HK-2 (cell line): ENCODE measurements at regions not wholly inside any gene's neighbourhood (a gene's known extent, or its start where the extent isn't known, plus 50 kb on each side); places are given as distances from the start of the nearest gene placed in this dataset.
"Not testable (repeated sequence)": the region's sequence is repeated elsewhere in the genome, so short reads cannot be mapped to it uniquely, and the experiment has no call there.

Source experiments
- DNase-seq: peaks from one replicate; pipeline ENCODE4 v3.0.0-alpha.2; 2018; ENCODE audit not compliant: unreplicated experiment

DNA sequence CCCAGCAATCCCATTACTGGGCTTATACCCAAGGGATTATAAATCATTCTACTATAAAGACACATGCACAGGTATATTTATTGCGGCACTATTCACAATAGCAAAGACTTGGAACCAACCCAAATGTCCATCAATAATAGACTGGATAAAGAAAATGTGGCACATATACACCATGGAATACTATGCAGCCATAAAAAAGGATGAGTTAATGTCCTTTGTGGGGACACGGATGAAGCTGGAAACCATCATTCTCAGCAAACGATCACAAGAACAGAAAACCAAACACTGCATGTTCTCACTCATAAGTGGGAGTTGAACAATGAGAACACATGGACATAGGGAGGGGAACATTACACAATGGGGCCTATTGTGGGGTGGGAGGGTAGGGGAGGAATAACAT is 224.4 kb upstream of the SERP2 start:
- DNase-seq: not testable (repeated sequence)

DNA sequence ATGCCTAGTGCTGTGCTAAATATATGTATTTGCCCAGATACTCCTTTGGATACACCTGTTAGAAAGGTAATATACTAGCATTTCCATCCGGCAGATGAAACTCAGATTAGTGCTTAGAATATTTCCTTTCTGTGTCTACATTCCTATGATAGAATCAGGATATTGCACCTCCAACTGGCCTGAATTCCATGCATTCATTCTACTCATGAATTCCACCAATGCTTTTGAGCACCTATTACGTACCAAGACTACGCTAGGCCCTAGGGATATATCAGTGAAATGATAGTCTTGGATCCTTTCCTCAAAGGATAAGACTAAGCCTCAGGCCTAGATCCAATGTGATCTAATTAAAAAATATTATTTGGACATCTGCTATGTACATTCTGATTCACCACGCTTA is 223.8 kb upstream of the SERP2 start:
- DNase-seq: no peak

DNA sequence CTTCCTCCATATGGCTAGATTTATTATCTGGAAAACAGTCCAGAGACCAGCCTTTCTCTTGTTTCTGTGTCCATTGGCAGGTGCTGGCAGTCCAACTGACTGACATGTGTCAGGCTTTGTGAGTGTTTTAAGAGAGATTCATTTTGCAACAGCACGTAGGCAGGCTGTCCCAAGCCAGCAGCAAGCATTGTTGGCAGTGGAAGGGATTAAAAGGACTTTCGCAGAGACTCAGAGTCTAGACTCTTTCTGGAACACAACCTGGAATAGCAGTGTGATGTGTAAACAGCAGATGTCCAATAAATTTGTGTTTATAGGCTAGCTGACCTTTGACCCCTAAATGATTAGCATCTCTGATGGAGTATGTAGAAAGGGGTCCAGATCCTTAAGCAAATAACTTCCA is 222.2 kb upstream of the SERP2 start:
- no peak for DNase-seq

DNA sequence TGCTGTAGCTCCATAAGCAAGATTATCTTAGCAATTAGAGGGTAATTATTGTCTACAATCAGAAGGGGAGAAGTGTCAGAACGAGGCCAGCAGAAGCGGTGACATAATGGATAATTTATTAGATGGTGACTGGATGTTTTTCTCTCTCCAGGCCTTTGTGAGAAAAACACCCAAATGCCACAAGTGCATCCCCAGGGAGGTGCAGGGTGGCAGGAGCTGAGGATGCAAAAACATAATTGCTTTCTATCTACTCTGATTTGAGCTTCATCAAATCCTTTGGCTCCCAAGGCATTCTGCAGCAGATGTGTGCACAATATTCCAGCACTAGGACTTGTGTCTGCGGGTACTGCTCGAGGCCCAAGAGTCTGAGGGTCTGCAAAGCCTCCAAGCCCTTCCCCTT is 220.1 kb upstream of the SERP2 start:
- no peak for DNase-seq

DNA sequence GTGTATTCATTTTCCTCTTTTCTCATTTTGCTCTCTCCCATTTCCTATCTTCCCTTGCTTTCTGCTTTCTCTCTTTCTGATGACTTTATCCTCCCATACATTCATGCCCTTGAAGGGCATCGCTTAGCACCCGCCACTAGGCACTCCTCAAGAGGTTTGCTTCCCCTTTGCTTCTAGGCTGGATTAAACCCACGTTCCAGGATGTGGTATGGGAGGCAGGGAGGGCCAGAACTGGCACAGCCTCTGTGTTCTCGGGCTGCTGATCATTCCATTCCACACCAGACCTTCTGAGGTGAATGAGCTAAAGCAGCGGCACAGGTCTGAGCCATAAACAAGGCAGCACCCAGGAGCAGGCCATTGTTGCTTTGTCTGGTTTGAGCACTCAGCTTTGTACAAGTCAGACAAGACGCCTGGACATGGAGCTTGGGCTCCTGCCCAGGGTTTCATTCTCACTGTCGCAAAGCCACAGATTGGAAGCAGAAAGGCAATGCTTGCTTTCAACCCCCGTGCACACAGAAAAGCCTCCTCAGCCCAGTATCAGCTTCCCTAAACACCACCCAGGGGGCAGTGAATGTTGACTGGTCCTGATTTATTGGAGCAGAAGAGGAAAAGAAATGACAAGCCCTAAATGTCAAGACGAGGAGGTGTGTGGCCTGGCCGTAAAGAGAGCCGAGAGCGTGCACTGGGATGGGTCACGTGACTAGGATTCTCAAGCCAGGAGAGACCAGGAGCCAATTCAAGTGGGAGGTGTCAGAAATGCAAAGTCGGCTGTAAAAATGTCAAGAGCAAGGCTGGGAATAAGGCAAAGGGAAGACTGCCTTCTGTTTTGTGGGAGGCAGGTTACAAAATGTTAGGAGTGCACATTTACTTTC is 218.0 kb upstream of the SERP2 start:
- no peak for DNase-seq

DNA sequence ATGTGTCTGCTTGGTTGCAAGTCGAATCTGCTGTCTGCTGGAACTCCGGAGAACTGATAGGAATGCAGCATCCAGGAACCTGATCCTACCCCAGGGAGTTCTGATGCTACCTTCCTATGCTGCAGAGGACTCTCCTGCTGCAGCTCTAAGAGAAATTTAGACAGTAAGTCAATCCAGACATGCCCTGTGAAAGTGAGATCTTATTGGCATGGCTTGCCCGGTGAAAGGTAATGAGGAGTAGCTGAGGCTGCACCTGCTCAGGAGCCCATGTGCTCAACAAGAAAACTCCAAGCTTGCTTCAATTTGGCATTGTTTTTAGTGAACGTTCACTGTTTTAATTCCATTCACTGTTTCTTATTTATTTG is 217.3 kb upstream of the SERP2 start:
- no peak for DNase-seq

DNA sequence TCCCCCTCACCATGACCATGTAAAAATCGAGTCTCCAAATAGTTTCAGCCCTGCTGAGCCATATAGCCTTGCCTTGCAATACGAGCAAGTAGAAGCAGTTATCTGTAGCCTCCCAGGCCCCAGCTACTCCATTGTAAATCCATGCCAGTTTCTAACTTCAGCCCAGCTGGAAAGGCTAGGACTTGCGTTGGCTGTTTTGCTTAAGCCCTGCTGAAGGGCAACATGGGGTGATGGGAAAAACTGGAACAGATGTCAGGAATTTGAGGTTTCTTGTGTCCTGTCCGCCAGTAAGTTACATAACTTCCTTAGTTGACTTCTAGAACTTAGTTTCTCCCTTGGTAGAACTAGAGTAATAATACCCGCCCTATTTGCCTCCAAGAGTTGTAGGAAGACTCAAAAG is 216.0 kb upstream of the SERP2 start:
- no peak for DNase-seq

DNA sequence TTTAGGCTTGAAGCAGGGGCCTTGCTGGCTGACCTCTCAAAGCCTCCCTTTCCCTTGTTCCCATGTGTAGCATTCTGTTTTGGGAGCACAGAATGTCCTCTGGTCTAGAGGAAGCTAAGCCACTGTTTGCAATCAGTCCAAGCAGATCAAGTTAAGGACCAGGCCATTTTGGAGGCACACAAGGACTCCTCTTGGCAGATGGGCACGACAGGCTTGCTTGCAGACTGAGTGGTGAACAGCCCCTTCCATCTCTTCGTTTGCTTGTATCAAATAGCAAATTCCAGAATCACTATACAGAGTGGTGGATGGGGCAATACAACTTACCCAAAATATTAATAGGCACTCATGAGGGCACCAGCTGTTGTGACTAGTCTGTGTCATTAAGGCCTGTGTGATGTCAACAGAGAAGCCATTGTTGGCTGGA is 215.5 kb upstream of the SERP2 start:
- DNase-seq: no peak

DNA sequence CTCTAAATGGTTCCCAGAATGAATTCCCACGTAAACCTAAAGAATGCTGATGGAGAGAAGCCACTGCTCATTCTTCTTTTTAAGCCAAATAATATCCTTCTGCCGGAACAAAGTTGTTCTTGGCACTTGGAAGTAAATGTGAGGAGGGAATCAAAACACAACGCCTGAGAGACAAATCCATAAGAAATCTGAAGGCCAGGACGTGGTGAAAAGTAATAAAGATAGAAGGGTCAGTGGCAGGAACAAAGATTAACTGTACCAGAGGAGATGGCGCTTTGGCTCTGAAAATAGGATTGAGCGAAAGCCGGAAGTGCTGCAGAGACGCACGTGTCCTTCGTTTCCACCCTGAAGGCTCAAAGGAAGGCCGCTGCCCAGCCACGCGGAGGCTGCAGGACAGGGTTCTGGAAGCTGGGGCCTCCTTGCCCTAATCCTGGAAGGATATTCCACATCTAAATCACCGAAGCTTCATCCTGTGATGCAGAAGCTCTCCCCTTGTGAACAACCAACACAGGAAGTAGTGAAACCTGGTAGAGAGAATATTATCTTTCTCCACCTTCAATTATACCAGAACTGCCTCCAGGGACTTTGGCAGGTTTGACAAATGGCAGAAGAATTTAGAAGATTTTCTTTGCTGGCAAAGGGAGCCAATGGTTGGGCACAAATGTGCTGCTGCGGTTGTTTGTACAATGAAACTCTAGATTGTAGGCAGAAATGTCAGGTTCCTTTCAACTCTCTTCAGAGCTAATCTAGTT is 214.6 kb upstream of the SERP2 start:
- no peak for DNase-seq

DNA sequence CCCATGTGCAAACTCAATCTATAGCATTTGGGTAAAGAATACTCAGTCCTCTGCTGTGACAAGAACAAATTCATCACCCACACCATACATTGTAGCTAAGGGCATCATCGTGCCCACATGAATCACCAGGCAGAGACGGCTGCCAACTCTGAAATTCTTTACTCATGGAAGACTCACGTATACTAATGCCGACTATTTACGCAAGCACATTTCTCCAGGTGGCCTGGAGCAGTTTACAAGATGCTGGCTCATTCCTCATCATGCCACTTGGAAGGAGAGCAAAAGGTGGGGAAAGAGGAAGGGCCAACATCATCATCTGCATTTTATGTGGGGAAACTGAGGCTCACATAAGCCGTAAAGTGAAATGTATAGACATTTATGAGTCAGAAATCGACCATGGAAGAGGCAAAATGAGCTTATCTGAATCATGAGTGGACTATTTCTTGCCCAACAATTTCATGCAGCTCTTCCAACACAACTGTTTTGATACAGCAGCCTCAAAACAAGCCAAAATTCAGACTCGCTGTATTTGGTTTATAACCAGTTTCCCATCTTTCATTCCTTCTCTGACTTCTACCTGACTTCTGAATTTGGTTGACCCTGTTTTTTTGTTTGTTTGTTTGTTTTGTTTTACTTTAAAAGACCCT is 213.9 kb upstream of the SERP2 start:
- no peak for DNase-seq

DNA sequence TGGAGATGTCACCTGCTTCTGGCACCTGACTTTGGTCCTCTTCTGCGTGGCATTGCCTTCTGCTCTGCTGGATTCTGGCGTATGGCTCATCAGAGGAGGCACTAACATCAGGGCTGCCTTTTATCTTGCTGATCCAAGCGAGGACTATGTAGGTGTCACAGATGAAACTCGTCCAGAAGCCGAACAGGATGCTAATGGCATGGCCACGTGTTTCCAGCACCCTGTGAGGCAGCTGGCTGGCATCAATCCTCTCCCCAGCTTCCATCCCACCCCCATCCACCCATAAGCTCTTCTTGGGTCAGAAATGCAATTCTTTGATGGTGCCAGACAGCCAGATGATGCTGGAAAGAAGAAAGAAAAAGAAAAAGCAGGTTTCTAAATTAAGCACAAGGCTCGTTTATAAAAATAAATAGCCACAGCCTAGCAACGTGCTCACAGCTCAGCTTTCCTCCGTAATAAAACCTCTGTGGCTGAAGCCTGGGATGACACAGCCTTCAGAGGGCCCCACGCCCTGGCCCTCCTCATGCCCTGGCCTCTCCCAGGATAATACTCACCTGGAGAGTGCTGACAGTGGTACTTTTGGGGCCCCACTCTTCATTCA is 212.9 kb upstream of the SERP2 start:
- DNase-seq: no peak

DNA sequence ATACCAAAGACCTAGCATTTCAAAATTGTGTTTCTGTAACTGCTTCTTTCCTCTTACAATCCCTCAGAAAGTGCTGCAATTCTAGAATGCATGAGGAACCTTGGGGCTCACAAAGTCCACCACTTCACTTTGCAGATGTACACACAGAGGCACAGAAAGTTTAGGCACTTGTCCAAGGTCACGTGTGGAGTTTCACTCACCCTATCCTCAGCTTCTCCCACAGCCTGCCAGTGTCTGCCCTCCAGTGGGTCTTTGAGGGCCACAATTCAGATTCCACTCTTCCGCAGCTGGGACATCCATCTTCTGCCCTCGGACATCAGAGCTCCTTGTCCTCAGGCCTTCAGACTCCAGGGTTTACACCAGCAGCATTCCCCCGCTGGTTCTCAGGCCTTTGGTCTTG is 210.5 kb upstream of the SERP2 start:
- DNase-seq: no peak

DNA sequence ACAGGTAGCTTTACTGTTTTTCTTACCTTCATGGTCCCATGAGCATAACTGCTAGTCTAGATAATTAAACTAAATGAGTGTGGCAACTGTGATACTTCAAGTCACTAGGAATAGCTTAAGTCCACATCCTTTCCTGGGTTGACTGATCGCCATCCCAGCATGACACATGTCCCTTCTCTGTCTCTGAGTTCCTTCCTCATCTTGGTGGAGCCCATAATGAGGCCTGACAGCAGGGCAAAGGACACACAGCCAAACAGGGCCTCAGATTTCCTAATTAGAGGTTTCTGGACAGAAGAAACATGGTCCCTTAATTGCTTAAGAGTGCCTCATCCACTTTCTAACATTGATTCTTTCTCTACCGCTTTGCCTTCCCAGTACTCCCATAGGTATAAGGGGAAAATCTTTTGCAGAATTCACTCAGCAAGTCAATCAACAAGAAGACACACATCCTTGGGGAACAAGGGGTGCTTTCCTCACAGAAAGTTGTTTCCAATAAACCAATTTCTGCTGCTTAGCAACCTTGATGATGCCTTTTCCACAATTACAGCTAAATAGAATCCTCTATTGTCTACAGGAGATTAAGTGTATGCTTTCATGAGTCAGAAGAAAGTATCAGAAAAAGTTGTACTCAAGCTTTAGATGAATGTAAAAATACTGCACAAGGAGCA is 208.3 kb upstream of the SERP2 start:
- DNase-seq: no peak

DNA sequence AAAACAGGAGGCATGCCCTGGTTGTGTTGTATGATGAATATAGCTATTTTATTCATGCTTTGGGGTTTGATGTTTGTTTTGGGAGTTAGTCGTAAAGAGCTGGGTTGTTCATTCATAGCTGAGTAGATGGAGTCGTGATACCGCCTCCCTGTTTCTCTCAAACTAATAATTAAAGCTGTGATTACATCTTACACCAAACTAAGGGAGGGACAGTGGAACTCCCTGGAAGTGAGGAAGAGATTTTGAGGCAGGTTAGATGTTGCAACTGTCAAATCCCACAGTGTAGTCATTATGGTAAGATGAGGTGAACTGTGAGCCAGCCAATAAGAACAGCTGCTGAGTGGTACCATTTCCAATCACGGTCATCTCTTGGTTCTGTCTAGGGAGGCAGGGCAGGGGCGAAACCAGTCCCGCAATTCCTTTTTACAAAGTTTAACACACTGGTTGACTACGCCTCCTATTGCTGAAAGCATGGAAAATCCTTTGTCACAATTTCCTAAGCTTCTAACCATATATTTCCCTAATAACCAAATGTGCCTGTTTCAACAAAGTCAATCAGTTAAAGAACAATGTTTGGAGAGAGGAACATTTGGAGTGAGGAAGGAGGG is 207.6 kb upstream of the SERP2 start:
- no peak for DNase-seq

DNA sequence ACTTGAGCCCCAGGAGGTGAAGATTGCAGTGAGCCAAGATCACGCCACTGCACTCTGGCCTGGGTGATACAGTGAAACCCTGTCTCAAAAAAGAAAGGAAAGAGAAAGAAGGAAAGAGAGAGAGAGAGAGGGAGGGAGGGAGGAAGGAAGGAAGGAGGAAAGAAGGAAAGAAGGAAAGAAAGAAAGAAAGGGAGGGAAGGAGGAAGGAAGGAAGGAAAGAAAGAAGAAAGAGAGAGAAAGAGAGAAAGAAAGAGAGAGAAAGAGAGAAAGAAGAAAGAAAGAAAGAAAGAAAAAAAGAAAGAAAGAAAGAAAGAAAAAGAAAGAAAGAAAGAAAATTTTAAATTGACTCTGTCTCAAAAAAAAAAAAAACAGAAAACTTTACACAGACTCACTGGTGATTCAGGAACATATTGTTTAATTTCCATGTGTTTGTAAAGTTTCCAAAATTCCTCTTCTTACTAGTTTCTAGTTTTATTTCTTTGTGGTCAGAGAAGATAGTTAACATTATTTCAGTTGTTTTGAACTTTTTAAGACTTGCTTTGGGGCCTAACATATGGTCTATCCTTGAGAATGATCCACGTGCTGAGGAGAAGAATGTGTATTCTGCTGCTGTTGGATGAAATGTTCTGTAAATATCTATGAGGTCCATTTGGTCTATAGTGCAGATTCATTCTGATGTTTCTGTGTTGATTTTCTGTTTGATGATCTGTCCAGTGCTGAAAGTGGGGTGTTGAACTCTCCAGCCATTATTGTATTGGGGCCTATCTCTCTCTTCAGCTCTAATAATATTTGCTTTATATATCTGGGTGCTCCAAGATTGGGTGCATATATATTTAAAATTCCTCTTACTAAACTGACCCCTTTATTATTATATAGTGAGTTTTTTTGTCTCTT is 204.4 kb upstream of the SERP2 start:
- DNase-seq: no peak

DNA sequence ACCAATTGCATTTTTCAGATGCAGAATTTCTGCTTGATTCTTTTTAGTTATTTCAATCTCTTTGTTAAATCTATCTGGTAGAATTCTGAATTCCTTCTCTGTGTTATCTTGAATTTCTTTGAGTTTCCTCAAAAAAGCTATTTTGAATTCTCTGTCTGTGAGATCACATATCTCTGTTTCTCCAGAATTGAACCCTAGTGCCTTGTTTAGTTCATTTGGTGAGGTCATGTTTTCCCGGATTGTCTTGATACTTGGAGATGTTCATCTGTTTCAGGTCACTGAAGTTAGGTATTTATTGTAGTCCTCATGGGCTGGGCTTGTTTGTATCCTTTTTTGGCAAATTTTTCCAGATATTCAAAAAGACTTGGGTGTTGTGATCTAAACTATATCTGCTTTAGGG is 202.9 kb upstream of the SERP2 start:
- DNase-seq: no peak

DNA sequence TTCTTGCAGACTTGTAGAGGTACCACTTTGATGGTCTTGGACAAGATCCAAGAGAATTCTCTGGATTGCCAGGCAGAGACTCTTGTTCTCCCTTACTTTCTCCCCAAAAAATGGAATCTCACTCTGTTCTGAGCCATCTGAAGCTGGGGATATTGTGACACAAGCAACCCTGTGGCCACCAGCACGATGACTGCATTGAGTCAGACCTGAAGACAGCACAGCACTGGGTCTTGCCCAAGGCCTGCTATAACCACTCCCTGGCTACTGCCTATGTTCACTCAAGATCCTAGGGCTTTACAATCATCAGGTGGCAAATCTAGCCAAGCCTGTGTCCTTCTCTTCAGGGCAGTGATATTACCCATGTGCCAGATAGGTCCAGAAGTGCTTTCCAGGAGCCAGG is 202.5 kb upstream of the SERP2 start:
- DNase-seq: no peak

DNA sequence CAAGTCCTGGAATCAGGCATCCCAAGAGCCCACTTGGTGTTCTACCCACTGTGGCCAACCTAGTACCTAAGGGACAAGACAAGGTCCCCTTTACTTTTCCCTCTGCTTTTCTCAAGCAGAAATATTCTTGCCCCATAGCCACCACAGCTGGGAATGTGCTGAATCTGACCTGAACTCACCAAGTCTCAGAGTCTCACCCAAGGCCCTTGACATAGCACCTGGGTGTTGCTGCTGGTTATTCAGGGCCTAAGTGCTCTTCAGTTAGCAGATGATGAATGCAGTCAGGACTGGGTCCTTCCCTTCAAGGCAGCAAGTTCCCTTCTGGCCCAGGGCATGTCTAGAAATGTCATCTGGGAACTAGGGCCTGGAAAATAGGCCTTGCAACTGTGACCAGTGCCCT is 201.8 kb upstream of the SERP2 start:
- no peak for DNase-seq

DNA sequence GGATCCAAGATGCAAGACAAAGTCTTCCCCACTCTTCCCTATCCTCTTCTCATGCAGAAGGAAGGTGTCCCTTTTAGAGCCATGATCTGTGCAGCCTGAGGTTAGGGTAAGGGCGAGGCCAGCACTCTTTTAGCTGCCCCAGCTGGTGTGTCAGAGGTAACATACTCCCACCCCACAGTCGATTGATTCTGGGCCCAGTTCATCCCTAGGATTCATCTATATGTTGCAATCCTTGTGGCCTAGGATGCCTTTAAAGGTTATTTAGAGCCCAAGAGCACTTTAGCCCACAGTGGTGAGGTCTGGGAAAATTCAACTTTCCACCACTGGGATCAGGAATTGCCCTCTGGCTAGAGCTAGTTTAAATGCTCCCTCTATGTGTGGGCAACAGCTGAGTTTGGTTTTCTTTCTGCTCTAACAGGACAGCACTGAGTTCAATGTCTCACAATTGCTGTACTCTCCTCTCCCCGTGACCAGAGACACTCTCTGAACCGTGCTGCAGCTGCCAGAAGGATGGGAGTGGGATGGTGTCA is 201.3 kb upstream of the SERP2 start:
- DNase-seq: no peak

DNA sequence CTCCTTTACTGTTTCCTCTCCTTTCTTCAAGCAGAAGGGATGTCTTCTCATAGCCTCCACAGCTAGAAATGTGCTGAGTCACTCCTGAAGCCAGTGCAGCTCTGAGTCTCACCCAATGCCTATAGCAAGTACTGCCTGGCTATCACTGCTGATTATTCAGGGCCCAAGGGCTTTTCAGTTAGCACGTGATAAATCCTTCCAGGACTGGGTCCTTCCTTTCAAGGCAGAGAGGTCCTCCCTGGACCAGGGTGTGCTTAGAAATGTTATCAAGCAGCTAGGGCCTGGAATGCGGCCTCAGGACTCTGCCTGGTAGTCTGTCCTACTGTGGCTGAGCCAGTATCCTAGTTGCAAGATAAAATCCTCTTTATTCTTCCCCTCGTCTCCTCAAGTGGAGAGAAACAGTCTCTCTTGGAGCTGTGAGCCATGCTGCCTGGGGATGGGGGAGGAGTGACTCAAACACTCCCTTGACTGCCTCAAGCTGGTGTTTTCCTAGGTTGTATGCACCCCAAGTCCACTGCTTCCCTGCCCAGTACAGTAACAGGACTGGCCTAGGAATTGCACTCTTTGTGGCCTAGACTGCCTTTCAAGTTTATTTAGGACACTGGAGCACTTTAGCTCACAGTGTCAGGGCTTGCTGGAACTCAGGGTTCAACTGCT is 198.7 kb upstream of the SERP2 start:
- no peak for DNase-seq
